ENCODE measurements at regions not wholly inside any gene's neighbourhood (a gene's known extent, or its start where the extent isn't known, plus 50 kb on each side); places are given as distances from the start of the nearest gene placed in this dataset.

DNA sequence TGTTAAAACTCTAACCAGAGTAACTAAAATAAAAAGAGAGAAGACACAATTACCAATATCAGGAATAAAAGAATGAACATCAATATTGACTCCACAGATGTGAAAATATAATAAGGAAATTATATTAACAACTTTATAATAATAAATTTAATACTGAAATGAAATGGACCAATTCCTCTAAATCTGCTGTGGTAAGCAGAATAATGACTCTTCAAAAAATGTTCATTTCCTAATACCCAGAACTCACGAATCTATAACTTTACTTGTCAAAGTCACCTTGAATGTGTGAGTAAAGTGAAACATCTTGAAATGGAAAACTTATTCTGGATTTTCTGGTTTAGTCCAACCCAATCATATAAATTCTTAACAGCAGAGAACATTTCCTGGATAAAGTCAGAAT is 1391.1 kb downstream of the FAM133A start:
- TF ChIP-seq FOXK2 (IDR thresholded peaks at IDR 0.05) (no peak), NFRKB (IDR thresholded peaks at IDR 0.05) (no peak), ELF4 (IDR thresholded peaks at IDR 0.05) (no peak), ARNT (IDR thresholded peaks at IDR 0.05) (no peak), PKNOX1 (IDR thresholded peaks at IDR 0.05) (no peak), CTBP1 (IDR thresholded peaks at IDR 0.05; ENCODE audit: borderline replicate concordance) (no peak), SUZ12 (IDR thresholded peaks at IDR 0.05) (no peak), TARDBP (IDR thresholded peaks at IDR 0.05) (no peak), BHLHE40 (IDR thresholded peaks at IDR 0.05; ENCODE audit: borderline replicate concordance) (no peak), L3MBTL2 (conservative IDR thresholded peaks at IDR 0.05) (no peak), HDGF (IDR thresholded peaks at IDR 0.05; ENCODE audit: borderline replicate concordance) (no peak), ZNF384 (IDR thresholded peaks at IDR 0.05) (no peak), SP1 (IDR thresholded peaks at IDR 0.05) (no peak), FOXM1 (IDR thresholded peaks at IDR 0.05; ENCODE audit: borderline replicate concordance) (no peak)

All from HEK293T (cell line).